Natural killer cell (primary cell): ENCODE measurements at regions not wholly inside any gene's neighbourhood (a gene's known extent, or its start where the extent isn't known, plus 50 kb on each side); places are given as distances from the start of the nearest gene placed in this dataset.

ENCODE experiments used
- ATAC-seq, 3 donors: fragments of 150-1000 bp in 2 of 3; fragments of 200-7000 bp in 1 of 3; cut with Tn5 transposase; 1 replicate in 1 of 3; 2 replicates in 2 of 3; pipeline ENCODE4 v1.10.0; 2021; ENCODE audit warnings: mild to moderate bottlenecking in 2 of 3, moderate library complexity in 2 of 3
- DNase-seq, 2 donors: peaks; one replicate each; pipeline versions ENCODE4 v3.0.0 to v3.0.0-alpha.2; 2013 to 2021; ENCODE audit warnings: mixed read lengths in 1 of 2
- H3K27ac ChIP-seq: one replicate; pipeline ENCODE4 v1.5.1; 2013; ENCODE audit warnings: mild to moderate bottlenecking, low read length
- H3K27me3 ChIP-seq: one replicate; pipeline ENCODE4 v1.6.1; 2013; ENCODE audit warnings: low read length; ENCODE audit not compliant: control insufficient read depth, insufficient read depth
- H3K36me3 ChIP-seq: one replicate; pipeline ENCODE4 v1.6.1; 2013; ENCODE audit warnings: low read length; ENCODE audit not compliant: control insufficient read depth, insufficient read depth
- H3K4me1 ChIP-seq: one replicate; pipeline ENCODE4 v1.6.1; 2013; ENCODE audit warnings: low read length; ENCODE audit not compliant: control insufficient read depth, insufficient read depth
- H3K4me3 ChIP-seq: one replicate; pipeline ENCODE4 v1.5.1; 2013; ENCODE audit warnings: low read length
- H3K9me3 ChIP-seq: one replicate; pipeline ENCODE4 v1.6.1; 2013; ENCODE audit warnings: low read length; ENCODE audit not compliant: control insufficient read depth, insufficient read depth
- H3K27ac Mint-ChIP-seq, 2 donors: one replicate each; pipeline ENCODE4 v1.8.0; 2022; ENCODE audit warnings: mild to moderate bottlenecking in 2 of 2, mixed read lengths in 2 of 2, moderate library complexity in 1 of 2
- H3K27me3 Mint-ChIP-seq, 2 donors: one replicate each; pipeline ENCODE4 v1.8.0; 2022; ENCODE audit warnings: low read depth in 2 of 2, mixed read lengths in 2 of 2
- H3K36me3 Mint-ChIP-seq: one replicate; pipeline ENCODE4 v1.8.0; 2022; ENCODE audit warnings: mixed read lengths
- H3K4me1 Mint-ChIP-seq, 2 donors: one replicate each; pipeline ENCODE4 v1.8.0; 2022; ENCODE audit warnings: mixed read lengths in 2 of 2
- H3K4me3 Mint-ChIP-seq: one replicate; pipeline ENCODE4 v1.8.0; 2022; ENCODE audit warnings: mild to moderate bottlenecking, moderate library complexity, mixed read lengths
- H3K9me3 Mint-ChIP-seq, 2 donors: one replicate each; pipeline ENCODE4 v1.8.0; 2022; ENCODE audit warnings: mixed read lengths in 2 of 2
- CTCF ChIP-seq: fragments of 200-600 bp; IDR thresholded peaks from one replicate; pipeline ENCODE4 v1.8.0; 2022; ENCODE audit warnings: antibody characterized with exemption
- WGBS: methylation state at CpG from one replicate; pipeline ENCODE4 v1.1.7; 2013; ENCODE audit warnings: missing lambda C conversion rate; ENCODE audit not compliant: insufficient coverage; 5-methylcytosine and 5-hydroxymethylcytosine counted together
- intact Hi-C: fragments of 100-400 bp; cut with micrococcal nuclease; formaldehyde crosslinking; loops from one replicate; pipeline ENCODE4 v1.14.2; 2022

- 88% methylated on average over 9 of the region's 9 CpGs for WGBS
Measured at GRCh38 chr10:78544423-78545090, 510.9 kb downstream of the RPS24 start.

GRCh38 chr10:78545756-78546155 lies 512.1 kb downstream of the RPS24 start:
- DNase-seq: no peak
- ATAC-seq: no peak

More at GRCh38 chr10:78544423-78545090, 510.9 kb downstream of the RPS24 start:
- no peak overlapping the region for H3K4me3 ChIP-seq
- no peak for TF ChIP-seq CTCF
- H3K27ac ChIP-seq: no peak overlapping the region
- DNase-seq (no peak), ATAC-seq (no peak)
- intact Hi-C loops: no loop called here
- no peaks in the 10 kb centered on the region for H3K27me3 ChIP-seq
- peaks cover 9 to 12% of the 10 kb centered on the region in 2 donors for H3K4me1 Mint-ChIP-seq
- H3K9me3 Mint-ChIP-seq: no peaks in the 10 kb centered on the region
- H3K36me3 ChIP-seq: no peaks in the 10 kb centered on the region
- H3K4me1 ChIP-seq: no peaks in the 10 kb centered on the region
- H3K36me3 Mint-ChIP-seq: no peaks in the 10 kb centered on the region
- no peak overlapping the region for H3K27ac Mint-ChIP-seq
- no peak overlapping the region for H3K4me3 Mint-ChIP-seq
- peaks cover 8 to 19% of the 10 kb centered on the region in 2 donors for H3K27me3 Mint-ChIP-seq
- H3K9me3 ChIP-seq: no peaks in the 10 kb centered on the region

GRCh38 chr10:78547397-78547796 lies 513.7 kb downstream of the RPS24 start:
- WGBS: 71% methylated on average over 6 of the region's 6 CpGs
- ATAC-seq: peak in 1 of 3 donors; percentile 12
- intact Hi-C loops: no loop called here

More at GRCh38 chr10:78545756-78546155, 512.1 kb downstream of the RPS24 start:
- intact Hi-C loops: no loop called here
- no peak overlapping the region for H3K27ac ChIP-seq
- Mint-ChIP-seq H3K27ac (no peak overlapping the region), H3K4me3 (no peak overlapping the region), H3K36me3 (no peaks in the 10 kb centered on the region), H3K4me1 (peaks cover 9 to 12% of the 10 kb centered on the region in 2 donors), H3K9me3 (no peaks in the 10 kb centered on the region), H3K27me3 (peaks cover 8 to 29% of the 10 kb centered on the region in 2 donors)
- H3K4me1 ChIP-seq: no peaks in the 10 kb centered on the region
- H3K9me3 ChIP-seq: no peaks in the 10 kb centered on the region
- no peaks in the 10 kb centered on the region for H3K27me3 ChIP-seq
- no peak for TF ChIP-seq CTCF
- WGBS: 87% methylated on average over 3 of the region's 3 CpGs
- no peak overlapping the region for H3K4me3 ChIP-seq
- no peaks in the 10 kb centered on the region for H3K36me3 ChIP-seq

More at GRCh38 chr10:78547397-78547796, 513.7 kb downstream of the RPS24 start:
- Histone ChIP-seq H3K9me3 (no peaks in the 10 kb centered on the region), H3K36me3 (no peaks in the 10 kb centered on the region), H3K27ac (no peak overlapping the region), H3K4me3 (no peak overlapping the region), H3K27me3 (no peaks in the 10 kb centered on the region), H3K4me1 (no peaks in the 10 kb centered on the region)
- Mint-ChIP-seq H3K4me1 (peaks cover 2% of the 10 kb centered on the region in 2 donors), H3K9me3 (no peaks in the 10 kb centered on the region), H3K27ac (no peak overlapping the region), H3K27me3 (peaks cover 8 to 29% of the 10 kb centered on the region in 2 donors), H3K36me3 (no peaks in the 10 kb centered on the region), H3K4me3 (no peak overlapping the region)
- no peak for TF ChIP-seq CTCF
- DNase-seq: no peak
